GM11168 (cell line): ENCODE measurements at regions not wholly inside any gene's neighbourhood (a gene's known extent, or its start where the extent isn't known, plus 50 kb on each side); places are given as distances from the start of the nearest gene placed in this dataset.
"Not testable (repeated sequence)": the region's sequence is repeated elsewhere in the genome, so short reads cannot be mapped to it uniquely, and the experiment has no call there.

Experiments
- in situ Hi-C: fragments of 300-500 bp; cut with MboI; formaldehyde crosslinking; loops from one replicate; pipeline ENCODE4 v1.12.0; 2022; ENCODE audit warnings: low sequenced_read_pairs; ENCODE audit not compliant: unreplicated experiment

DNA sequence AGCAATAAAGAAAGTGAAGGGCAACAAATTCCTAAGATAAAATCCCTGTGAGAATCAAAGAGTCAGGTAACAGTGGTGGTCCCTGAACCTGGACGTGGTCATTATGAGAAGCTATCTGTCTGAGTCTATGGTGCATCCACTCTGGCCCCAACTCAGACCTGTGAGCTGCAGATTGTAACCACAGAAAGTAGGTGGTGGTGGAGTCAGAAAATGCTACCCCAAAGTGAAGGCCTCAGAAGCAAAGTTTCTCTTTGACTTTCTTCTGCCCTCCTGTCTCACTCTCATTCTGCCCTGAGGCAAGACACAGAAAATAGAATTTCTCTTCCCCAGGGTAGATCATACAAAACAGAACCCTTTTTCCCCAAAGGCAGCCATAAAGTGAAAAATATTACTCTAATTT is 84.1 kb upstream of the NEIL3 start:
- in situ Hi-C loops = no loop called here

DNA sequence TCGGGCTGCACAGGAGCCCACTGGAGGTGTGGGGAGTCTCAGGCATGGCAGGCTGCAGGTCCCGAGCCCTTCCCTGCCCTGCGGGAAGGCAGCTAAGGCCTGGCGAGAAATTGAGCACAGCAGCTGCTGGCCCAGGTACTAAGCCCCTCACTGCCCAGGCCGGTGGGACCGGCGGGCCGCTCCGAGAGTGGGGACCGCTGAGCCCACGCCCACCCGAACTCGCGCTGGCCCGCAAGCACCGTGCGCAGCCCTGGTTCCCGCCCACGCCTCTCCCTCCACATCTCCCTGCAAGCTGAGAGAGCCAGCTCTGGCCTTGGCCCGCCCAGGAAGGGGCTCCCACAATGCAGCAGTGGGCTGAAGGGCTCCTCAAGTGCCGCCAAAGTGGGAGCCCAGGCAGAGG is 82.0 kb upstream of the NEIL3 start:
- in situ Hi-C loops = no loop called here

DNA sequence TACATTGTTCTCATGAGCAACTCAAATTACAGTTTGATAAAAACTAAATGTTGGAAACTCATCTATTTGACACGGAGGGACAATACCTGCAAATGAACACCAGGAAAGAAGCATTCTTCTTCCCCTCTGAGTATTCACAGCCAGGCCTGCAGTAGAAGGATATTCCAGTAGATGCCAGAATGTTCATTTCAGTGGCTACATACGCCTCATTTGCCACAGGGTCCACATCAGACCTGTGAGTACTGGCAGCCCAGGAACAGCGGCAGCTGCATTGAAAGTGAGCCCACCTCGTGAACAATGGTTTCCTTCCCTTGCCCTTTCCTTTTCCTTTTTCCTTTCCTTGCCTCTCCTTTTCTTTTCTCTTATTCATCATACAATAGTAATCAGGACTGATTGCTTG is 81.1 kb upstream of the NEIL3 start:
- in situ Hi-C loops = no loop called here

DNA sequence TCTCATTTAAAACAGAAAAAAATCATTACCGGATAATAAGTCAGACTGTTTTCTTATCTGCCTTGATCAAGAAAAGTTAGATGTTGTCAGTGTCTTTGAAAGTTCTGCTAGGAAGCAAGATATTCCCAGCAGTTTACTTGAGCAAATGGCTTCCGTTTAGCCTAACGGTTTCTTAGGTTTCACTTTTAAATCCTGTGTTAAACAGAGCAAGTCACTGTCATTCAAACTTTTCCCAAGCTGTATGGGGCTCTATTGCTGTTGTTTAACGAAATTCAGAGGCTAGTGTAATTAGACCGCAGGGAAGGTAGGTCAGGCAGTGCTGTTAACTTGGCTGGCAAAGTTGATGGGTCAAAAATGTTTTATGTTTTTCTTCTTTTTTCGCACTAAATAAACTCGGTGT is 80.3 kb upstream of the NEIL3 start:
- in situ Hi-C loops = no loop called here

DNA sequence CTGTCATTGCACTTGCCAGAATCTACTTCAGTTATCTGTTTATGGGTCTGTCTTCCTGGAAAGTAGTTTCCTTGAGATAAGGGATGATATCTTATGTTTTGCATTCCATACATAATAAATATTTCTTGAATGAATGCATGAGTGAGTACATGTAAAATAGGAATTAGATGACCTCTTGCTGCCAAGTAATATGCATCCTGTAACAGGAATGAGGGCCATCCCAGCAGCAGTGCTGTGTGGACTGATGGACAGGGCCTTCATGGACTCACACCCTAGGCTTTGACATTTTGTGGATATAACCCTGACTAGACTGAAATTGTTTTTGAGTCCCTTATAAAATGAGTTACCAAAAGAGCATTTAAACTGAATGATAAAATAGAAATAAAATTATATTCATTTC is 77.2 kb upstream of the NEIL3 start:
- in situ Hi-C loops = no loop called here

DNA sequence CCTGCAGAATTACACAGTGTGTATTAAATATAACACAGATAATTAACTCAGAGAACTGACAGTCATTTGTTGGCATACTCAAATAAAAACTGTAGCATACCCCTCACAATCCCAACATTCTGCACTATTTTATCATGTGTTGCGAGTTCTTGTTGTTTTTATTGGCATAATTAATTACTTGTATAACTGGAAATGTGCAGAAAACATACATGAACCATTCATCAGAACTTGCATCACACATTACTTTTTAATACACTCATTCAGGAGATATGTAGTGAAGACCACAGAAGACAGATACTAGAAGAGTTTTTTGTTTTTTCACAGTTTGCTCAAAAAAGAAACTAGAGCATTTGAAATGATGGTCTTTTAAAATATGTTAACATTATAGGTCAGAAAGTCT is 74.6 kb upstream of the NEIL3 start:
- in situ Hi-C loops = no loop called here

DNA sequence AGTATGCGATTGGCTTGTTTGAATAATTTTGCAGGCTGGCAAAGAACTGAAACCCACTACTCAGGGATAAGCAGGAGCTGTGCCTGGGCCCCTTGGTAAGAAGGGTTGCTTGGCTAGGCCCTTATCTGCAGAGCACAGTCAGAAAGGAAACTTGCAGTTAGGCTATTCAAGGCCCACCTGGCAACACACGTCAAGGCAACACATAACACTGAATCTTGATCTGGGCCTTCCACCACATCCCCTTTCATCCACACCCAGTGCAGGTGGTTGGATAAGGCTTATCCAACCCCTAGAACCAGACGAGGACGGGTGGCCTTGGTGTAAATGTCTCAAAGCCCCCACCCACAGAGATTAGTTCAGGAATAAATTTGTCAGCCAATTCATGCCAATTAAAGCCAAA is 72.8 kb upstream of the NEIL3 start:
- in situ Hi-C loops = no loop called here

DNA sequence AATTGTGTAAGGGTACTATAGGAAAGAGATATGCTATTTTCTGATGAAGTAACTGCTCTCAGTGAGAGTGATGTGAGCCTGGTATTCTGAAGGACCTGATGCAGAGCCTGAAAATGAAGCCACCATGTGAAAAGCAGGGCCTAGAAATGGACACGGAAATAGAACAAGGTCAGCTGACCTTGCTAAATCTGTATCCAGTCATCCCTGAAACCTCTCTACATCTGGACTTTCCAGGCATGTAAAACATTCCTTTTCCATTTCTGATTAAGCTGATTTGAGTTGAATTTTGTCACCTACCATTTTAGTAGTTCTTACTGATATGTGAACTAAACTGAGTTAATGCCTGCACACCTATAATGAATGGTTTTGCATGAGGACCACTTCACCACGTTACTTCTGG is 72.4 kb upstream of the NEIL3 start:
- in situ Hi-C loops = no loop called here

DNA sequence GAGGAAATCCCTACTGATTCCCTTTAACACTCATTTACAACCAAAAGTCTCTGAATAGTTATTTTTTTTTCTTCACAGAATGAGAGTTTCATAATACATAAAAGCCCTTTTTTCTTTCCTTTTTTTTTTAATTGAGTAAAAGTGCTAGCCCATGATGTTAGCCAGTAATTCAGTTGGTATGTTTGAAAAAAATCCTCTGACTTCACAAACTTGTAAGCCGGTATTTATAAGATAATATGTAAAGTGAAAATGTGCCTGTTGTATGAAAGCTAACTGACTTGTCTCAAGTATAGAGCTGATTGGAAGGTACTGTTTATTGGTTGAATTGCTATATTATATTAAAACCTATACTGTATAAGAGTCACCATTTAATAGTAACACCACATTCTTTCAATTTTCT is 70.2 kb upstream of the NEIL3 start:
- in situ Hi-C loops = no loop called here

DNA sequence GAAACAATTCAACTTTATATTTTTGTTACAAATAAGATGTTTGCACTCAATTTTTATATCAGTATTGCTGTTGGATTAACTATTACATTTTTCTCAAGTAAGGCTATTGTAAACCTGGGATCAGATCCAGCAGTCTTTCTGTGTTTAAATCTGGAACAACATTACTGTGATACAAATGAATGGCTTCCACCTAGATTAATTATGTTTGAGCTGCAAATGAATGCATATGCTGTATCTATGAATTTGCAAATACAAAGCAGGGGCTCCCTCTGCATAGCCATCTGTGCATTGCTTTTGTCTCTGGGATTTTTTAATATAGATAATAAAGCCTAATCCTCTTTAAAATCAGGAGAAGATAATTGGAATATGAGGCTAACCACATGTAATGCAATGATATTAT is 69.8 kb upstream of the NEIL3 start:
- in situ Hi-C loops = no loop called here

DNA sequence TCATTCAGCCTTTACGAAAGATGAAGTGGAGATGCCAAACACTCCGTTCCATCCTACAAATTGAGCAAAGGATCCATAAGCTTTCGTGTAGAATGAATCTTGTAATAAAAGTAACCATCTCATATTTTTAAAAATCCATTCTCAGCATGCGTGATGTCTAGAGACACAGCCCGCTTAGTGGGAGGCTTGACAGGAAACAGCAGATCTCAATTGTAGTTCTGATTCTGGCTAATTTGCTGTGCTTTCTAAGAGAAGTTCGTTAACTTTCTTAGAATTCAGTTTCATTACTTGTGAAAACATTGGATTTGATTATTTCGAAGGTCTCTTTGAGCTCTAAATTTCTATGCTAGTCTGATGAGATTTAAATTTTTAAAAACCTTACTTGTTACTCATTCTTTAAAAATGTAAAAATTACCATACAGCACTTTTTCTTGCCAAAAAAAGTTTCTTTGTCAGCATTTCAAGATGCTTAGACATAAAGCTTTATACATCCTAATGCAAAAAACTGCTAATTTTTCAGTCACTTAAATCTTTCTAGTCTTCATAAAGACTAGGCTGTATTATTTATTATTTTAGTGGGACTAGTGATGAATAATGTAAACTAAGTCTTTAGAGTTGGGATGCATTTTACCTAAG is 66.9 kb upstream of the NEIL3 start:
- in situ Hi-C loops = no loop called here

DNA sequence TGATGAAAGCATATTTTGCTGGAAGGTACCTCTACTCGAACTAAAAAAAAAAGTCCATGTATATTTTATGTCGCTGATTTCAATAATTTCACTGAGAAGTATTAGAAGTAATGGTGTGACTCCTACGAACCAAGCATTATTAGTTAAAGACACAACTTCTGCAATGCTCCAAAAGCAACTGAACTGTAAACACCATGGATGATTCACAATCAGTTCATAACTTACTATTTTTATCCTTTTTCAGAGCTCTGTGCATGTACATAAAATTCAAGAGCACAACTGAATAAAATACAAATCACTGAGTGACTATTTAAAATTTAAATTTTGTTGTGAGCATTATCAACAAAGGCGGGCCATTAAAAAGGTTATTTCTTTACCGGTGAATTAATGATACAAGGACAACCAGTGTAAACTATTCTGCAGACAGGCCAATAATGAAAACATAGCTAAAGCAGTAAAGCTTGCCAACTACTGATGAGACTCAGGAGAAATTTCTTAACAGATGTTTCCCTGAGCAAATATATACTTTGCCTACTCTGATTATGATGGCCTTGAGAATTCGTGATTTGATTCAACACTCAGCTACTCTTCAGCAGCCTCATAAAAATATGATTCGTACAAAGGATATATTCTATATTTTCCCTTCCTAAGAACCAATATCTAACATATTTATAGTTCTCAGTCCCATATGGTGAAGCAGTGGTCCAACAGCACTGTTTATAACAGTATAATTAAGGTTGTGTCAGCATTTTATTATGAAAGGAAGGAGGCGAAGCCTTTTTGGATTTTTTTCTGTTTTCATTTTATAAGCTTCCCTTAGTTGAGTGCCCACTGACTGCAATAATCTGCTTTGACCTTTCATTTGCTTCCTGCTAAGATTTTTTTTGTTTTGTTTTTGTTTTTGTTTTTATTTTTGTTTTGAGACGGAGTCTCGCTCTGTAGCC is 62.8 kb upstream of the NEIL3 start:
- in situ Hi-C loops = no loop called here

DNA sequence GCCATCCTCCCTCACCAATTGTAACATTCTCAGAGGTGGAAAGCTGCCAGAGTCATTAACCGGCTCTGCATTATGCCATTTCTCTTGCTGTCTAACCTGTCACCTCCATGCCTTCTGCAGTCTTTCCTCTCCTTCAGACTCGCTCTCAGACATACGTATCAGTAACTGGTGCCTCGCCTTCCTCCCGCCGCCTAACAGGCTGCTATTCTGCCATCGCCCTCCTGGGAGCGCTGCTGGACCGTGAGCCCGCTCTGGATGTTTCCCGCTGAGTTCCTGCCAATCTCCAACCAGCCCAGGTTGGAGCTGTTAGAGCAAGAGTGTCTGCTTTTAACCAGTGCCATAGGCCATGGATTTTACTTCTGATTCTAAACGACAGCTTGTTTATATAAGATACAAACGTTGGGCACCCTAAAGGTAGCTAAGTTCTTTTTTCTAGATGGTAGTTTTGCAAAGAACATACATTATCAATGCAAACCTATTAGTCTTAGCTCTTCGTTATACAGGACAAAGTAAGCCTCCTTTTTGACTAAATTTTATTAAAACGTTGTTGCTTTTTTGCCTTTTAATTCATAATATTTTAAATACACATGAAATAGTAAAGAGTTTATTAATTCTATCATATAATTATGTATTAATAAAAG is 59.5 kb upstream of the NEIL3 start:
- in situ Hi-C loops = no loop called here

DNA sequence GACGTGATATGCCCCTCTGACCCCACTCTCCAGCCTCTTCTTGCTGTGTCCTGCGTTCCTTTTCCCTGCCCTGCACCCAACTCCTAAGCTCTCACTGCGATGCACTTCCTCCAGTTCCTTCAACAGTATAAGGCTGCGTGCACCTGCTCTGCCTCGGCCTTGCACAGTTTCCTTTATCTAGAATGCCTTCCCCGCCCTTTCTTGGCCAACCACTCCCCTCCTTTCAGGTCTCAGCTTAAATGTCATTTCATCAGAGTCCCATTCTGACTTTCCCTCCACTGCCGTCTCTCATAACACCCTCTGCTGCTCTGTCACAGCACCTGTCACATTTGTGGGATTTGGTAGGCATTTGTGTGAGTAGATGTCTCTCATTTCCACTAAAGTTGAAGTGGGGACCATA is 58.4 kb upstream of the NEIL3 start:
- in situ Hi-C loops = no loop called here

DNA sequence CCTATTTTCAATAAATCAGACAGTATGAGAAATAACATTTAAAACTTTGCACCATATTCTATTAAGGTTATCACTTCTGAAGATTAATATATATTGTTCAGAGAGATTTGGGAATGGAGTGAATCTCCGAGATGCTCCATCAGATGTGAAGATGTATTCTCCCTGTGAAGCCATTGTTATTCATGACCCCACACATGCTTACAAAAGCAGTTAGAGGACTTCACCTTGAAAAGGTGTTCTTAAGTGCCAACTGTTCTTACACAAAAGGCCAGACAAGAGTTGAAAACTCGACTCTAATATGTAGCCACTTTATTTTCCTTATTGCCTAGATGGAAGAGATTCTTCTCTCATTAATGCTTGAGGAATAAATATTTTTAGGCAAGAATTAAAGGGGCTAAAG is 54.3 kb upstream of the NEIL3 start:
- in situ Hi-C loops = no loop called here

DNA sequence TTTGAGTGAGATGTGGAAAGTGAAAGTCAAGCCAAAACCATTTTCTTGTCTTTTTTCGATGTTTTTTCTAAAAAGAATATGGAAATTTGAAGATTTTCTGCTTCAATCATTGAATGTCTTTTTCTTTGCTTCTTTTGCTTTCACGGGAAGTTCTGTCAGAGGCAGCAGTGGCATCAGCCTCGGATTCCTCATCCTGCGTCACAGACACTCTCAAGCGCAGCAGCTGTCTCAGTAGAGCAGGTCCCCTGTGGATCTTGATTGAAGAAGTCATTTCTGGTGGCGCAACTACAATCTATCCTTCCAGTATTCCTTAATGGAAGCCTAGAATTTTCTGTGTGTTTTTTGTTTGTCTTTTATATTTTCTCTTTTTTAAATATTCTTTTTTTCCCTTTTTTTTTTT is 52.7 kb upstream of the NEIL3 start:
- in situ Hi-C loops = no loop called here

DNA sequence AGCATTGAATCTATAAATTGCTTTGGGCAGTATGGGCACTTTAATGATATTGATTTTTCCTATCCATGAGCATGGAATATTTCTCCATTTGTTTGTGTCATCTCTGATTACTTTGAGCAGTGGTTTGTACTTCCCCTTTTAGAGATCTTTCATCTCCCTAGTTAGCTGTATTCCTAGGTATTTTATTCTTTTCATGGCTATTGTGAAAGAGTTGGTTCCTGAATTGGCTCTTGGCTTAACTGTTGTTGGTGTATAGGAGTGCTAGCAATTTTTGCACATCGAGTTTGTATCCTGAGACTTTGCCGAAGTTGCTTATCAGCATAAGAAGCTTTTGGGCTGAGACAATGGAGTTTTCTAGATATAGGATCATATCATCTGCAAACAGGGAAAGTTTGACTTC is 50.2 kb upstream of the NEIL3 start:
- in situ Hi-C loops = not testable (repeated sequence)
